ENCODE measurements at regions not wholly inside any gene's neighbourhood (a gene's known extent, or its start where the extent isn't known, plus 50 kb on each side); places are given as distances from the start of the nearest gene placed in this dataset.

DNA sequence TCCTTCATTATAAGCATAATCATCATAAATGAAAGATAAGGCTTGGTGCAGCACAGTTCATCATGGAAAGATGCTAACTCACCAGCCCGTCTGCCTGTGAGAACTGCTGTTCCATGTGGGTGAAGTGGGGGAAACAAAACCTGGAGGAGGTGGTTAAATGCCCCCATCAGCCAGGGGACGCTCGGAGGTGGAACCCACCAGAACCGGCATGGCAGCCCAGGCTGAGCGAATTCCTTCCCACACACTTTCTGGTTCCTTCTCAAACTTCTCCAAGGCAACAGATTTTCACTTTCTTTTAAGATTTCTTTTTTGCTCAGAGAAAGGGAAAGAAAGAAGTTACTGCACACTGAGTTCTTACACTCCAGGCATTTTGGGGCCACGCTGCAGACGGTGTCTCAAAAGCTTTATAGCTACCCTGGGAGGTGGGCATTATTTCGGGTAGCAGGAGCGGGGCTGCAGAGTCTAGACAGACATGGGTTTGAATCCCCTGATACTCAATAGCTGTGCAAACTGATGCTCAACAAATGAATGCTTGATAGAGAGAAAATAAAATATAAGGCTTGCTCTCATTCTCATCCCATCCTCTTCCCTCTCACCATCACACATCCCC is 190.7 kb downstream of the BCL11B start:
- CTCF ChIA-PET (ENCODE audit: low intra/inter-chr PET ratio, low total read pairs), result no interaction called here
- no peak overlapping the region for H2AFZ ChIP-seq (ENCODE audit: low read length)
- H3K9me3 ChIP-seq (ENCODE audit: low read length), result no peaks in the 10 kb centered on the region
- intact Hi-C loops (cut with micrococcal nuclease; ENCODE audit: unreplicated experiment), result no loop called here
- no TSS peak for BruUV-seq (replicated peaks)
- no peak overlapping the region for H3K4me2 ChIP-seq (ENCODE audit: low read depth, low read length)
- H3K4me3 ChIP-seq (replicated peaks in 1 of 3; ENCODE audit: insufficient read depth in 1 of 3, low read depth in 2 of 3, low read length in 3 of 3), result no peak overlapping the region
- TF ChIP-seq REXO4 (CRISPR knock-in tag; IDR thresholded peaks at IDR 0.05; ENCODE audit: borderline replicate concordance) (no peak), ZNF816 (CRISPR knock-in tag; IDR thresholded peaks at IDR 0.05; ENCODE audit: borderline replicate concordance) (no peak), BHLHE40 (IDR thresholded peaks at IDR 0.05; ENCODE audit: low read length) (no peak), ZNF275 (CRISPR knock-in tag; IDR thresholded peaks at IDR 0.05; ENCODE audit: borderline replicate concordance) (no peak), ZNF597 (CRISPR knock-in tag; IDR thresholded peaks at IDR 0.05) (no peak), TRIM24 (CRISPR knock-in tag; IDR thresholded peaks at IDR 0.05) (no peak), NFYC (CRISPR knock-in tag; IDR thresholded peaks at IDR 0.05) (no peak), DNMT3B (CRISPR knock-in tag; conservative IDR thresholded peaks at IDR 0.05) (no peak), TOE1 (CRISPR knock-in tag; IDR thresholded peaks at IDR 0.05) (no peak), HOMEZ (CRISPR knock-in tag; IDR thresholded peaks at IDR 0.05; ENCODE audit: low read depth) (no peak), ZBTB38 (CRISPR knock-in tag; IDR thresholded peaks at IDR 0.05) (no peak), HOXA7 (CRISPR knock-in tag; IDR thresholded peaks at IDR 0.05) (no peak), ZNF44 (CRISPR knock-in tag; IDR thresholded peaks at IDR 0.05) (no peak), ZBTB21 (CRISPR knock-in tag; IDR thresholded peaks at IDR 0.05) (no peak), SOX5 (CRISPR knock-in tag; IDR thresholded peaks at IDR 0.05; ENCODE audit: borderline replicate concordance) (no peak), STAT5B (CRISPR knock-in tag; IDR thresholded peaks at IDR 0.05) (no peak)
- TF ChIP-seq, protein P1, sequence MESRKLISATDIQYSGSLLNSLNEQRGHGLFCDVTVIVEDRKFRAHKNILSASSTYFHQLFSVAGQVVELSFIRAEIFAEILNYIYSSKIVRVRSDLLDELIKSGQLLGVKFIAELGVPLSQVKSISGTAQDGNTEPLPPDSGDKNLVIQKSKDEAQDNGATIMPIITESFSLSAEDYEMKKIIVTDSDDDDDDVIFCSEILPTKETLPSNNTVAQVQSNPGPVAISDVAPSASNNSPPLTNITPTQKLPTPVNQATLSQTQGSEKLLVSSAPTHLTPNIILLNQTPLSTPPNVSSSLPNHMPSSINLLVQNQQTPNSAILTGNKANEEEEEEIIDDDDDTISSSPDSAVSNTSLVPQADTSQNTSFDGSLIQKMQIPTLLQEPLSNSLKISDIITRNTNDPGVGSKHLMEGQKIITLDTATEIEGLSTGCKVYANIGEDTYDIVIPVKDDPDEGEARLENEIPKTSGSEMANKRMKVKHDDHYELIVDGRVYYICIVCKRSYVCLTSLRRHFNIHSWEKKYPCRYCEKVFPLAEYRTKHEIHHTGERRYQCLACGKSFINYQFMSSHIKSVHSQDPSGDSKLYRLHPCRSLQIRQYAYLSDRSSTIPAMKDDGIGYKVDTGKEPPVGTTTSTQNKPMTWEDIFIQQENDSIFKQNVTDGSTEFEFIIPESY (CRISPR knock-in tag; IDR thresholded peaks at IDR 0.05), result no peak
- TF ChIP-seq, protein P2, sequence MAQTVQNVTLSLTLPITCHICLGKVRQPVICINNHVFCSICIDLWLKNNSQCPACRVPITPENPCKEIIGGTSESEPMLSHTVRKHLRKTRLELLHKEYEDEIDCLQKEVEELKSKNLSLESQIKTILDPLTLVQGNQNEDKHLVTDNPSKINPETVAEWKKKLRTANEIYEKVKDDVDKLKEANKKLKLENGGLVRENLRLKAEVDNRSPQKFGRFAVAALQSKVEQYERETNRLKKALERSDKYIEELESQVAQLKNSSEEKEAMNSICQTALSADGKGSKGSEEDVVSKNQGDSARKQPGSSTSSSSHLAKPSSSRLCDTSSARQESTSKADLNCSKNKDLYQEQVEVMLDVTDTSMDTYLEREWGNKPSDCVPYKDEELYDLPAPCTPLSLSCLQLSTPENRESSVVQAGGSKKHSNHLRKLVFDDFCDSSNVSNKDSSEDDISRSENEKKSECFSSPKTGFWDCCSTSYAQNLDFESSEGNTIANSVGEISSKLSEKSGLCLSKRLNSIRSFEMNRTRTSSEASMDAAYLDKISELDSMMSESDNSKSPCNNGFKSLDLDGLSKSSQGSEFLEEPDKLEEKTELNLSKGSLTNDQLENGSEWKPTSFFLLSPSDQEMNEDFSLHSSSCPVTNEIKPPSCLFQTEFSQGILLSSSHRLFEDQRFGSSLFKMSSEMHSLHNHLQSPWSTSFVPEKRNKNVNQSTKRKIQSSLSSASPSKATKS (CRISPR knock-in tag; IDR thresholded peaks at IDR 0.05), result no peak
- H3K27me3 ChIP-seq (ENCODE audit: control insufficient read depth in 1 of 2, insufficient read depth in 2 of 2, low read length in 2 of 2), result no peaks in the 10 kb centered on the region; a peak in 2 of 5 replicates
- POLR2A ChIA-PET, result no interaction called here
- no peak for ATAC-seq
- DNase-seq (ENCODE audit: low spot score), result no peak
- no peaks in the 10 kb centered on the region for H4K20me1 ChIP-seq (ENCODE audit: insufficient read depth, low read length)
- WGBS (ENCODE audit: low lambda C conversion rate), result 11% methylated on average over 9 of the region's 9 CpGs
- H3K36me3 ChIP-seq (replicated peaks in 1 of 2; ENCODE audit: control insufficient read depth in 1 of 2, insufficient read depth in 2 of 2, low read length in 2 of 2), result no peaks in the 10 kb centered on the region
- H3K27ac ChIP-seq (ENCODE audit: extremely low read length, insufficient read depth, low read length), result no peak overlapping the region
- no peaks in the 10 kb centered on the region for H3K79me2 ChIP-seq (ENCODE audit: insufficient read depth, low read length)
- H3K4me1 ChIP-seq (ENCODE audit: insufficient read depth, low read length), result no peaks in the 10 kb centered on the region
- FAIRE-seq, result no peak
- no peak overlapping the region for H3K9ac ChIP-seq (ENCODE audit: insufficient read depth, low read depth, low read length)
- in situ Hi-C loops (cut with HindIII; ENCODE audit: extremely low pct_ligation_motif_present, low pct_unique_long_range_greater_than_20kb), result no loop called here

All from HepG2 (cell line).